HG02885 (cell line): ENCODE measurements at regions not wholly inside any gene's neighbourhood (a gene's known extent, or its start where the extent isn't known, plus 50 kb on each side); places are given as distances from the start of the nearest gene placed in this dataset.

Experiments
- ATAC-seq: cut with Tn5 transposase; IDR thresholded peaks from one replicate; pipeline ENCODE4 v1.9.1; 2021; ENCODE audit warnings: mild to moderate bottlenecking; ENCODE audit not compliant: unreplicated experiment, poor library complexity

DNA sequence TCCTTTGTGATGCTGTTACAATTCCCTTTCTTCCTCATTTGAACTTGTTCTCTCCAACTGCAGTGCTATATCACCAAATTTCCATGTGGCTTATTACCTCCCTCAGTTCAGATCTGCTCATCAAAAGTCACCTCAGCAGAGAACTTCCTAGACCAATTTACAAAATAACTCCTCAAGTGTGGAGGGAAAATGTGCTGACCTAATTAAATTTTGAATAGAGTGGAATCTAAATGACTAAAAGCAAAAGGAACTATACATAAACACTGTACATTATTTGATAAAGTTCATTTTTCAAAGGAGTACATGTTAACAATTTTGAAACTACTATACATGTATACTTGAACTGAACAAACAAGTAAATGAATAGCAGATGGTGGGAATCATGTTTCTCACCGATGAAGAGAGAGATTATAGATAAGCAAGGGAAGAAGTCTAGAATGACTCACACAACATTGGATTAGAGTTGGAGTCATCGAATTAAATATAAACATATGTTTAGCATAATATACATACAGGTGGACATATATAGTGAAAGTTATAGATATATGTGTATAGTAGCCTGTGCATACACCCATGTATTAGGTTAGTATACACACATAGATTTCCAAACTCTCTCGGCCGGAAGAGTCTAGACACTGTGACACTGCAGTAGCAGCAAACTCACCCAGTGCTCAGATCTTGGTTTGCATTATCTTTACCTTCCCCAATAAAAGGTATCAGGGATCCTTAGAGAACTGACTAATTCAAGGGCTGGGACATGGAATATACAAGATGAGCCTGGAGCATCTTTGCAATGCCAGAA lies 318.7 kb downstream of the PCDH18 start:
- ATAC-seq = no peak

DNA sequence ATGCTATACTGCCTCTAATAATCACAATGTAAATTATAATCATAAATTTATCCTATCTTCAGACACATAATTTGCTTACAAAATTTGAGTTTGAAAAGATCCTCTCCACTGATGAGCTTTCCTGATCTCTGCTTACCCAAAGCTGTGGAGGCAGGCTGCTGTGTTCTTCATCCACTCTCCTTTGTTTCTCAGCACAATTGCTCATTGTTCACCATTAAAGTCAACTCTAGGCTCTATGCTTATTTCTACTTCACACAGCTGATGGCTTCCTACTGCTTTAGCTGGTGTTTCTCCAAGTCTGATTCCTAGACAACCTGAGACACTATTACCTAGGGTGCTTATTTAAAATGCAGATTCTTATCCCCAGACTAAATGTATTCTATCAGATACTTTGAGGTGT lies 319.7 kb downstream of the PCDH18 start:
- no peak for ATAC-seq

DNA sequence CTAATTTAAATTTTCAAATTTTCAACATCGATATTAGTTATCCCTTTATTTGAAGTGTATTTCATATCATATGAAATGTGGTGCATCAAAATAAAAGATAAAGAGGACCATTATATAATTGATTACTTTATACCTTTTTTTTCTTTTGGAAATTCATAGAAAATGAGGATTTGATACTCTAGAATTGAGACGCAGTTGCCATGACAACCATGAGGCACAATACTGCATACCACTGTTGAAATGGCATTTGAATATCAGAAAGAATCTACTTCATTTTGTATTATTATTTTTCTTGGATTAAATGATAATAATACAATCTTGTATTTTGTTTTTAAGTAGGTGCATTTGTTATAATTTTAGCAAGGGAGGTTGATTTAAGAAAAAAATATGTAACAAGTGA lies 323.1 kb downstream of the PCDH18 start:
- ATAC-seq = no peak

DNA sequence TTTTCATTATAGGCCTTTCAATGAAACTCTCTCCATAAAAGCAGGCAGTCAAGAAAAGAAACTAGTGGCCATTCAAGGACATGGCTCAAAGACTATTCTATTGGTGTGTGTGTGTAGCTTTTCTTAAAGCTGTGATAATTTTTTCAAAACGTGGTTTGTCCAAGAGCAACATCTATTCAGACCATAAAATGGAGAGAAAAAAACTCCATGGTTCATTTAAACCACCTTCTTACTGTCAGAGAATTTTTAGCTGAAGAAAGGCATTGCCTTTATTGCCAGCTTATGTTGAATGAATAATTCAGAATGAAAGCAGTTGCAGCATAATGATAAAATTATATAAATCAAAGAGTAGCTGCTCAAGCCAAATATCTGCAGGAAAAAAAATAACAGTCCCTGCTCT lies 325.5 kb downstream of the PCDH18 start:
- ATAC-seq = no peak

DNA sequence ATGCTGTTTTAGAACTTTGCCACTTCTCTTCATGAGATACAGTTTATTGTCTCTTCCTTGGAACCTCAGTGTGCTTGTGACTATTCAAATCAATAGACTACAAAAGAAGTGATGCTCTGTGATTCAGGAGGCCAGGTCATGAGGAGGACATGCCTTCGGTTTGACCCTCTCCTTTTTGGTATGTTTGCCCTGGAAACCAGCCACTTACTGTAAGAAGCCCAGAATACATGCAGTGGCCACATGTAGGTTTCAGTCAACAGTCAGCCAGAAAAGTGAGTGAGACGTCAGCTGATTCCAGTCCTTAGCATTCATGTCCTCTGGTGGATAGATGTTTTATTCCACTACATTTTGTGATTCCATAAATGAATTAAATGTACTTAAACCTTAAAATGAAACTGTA lies 328.7 kb downstream of the PCDH18 start:
- no peak for ATAC-seq

DNA sequence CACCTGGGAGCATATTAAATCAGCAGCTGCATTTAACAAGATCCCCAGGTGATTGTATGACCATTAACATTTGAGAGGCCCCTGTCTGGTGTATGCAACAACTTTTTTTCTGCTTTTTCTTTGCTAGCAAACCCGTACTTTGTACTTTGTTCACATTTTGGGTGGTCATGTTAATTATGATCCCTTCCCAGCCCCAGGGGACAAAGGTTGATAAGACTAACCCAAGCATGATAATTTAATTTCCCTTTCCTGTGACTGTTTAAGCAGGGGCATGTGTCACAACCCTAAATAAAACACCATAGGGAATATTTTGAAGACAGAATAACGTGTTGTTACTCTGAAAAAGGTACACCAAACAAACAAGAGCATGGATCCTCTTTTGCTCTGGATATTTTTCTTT lies 332.0 kb downstream of the PCDH18 start:
- no peak for ATAC-seq

DNA sequence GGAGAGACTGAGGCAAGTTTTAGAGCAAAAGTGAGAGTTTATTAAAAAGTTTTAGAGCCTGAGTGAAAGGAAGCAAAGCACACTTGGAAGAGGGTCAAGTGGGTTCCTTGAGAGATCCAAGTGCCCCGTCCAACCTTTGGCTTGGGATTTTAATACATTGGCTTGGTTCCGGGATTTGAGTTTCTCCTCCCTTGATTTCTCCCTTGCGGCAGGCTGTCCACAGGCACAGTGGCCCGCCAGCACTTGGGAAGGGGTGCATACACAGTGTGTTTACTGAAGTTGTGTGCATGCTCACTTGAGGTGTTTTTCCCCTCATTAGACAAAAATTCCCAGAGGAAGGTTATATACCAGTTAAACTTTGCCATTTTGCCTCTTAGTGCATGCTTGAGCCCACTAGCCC lies 333.5 kb downstream of the PCDH18 start:
- no peak for ATAC-seq

DNA sequence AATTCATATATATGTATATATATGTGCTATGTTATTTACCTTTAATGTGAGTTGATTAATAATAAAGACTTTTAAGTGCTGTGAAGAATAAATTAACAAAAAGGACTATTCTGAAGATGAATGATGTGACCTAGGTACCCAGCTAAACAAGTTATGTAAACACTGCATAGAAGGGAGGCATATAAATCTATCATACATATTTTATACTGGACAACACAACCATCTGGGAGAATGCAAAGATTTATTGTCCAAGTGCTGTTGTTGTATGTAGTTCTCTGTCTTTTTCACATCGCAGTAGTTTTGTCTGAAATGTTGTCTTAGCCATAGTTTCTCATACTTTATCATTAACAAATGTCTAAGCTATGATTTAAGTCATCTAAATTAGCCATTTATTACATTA lies 337.6 kb downstream of the PCDH18 start:
- no peak for ATAC-seq

DNA sequence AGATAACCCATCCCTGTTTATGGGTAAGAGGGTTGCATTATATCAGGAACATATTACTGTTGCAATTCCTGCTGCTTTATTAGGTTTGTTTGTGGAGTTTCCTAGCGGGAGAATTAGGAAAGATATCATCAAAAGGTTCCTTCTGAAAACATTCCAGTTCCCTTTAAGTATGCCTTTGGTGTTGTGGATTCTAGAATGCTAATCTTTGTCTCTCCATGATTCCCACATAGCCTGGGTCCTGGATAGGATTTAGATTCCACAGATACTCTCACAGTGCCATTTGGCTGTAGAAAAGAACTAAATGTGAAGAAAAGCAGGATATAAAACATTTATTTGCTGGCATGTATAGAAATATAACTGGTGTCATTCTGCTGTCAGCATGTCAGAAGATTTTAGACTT lies 338.7 kb downstream of the PCDH18 start:
- no peak for ATAC-seq

DNA sequence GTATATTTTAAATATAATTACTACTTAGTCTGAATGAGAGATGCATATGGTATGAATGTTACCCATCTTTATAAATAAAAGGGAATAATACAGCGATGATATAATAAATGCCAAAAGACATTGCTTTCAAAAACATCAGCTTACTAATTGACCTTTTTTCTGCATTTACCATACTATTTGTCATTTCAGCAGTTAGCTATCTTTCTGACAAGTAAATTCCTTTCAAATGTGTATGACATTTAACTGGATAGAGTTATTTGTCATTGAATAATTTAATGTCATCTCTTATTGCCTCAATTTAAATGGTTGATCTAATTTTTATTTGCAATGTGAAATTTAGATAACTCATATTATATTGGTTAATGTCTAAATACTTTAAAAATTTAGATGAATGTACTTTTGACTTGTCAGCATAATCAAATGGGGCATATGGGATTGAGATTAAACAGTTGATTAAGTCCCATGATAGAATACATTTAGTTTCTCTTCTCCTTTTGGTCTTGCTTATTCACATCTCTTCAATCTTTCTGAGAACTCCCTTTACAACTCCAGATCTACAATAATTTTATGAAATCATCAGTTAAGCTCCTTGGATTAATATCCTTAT lies 350.9 kb downstream of the PCDH18 start:
- no peak for ATAC-seq

DNA sequence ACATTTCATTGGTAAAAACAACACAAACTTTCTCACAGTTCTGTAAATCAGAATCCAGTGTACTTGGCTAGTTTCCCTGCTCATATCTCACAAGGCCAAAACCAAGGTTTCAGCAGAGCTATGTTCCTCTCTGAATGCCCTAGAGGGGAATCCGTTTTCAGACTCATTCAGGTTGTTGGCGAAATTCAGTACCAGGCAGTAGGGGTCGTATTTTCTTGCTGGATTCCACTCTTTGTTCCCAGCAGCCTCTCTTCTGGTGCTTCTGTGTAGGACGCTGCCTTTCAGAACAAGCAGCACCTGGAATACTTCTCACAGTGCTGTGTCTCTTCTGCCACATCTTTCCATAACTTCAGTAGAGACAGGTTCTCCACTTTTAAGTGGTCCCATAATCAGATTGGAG lies 351.9 kb downstream of the PCDH18 start:
- ATAC-seq = no peak

DNA sequence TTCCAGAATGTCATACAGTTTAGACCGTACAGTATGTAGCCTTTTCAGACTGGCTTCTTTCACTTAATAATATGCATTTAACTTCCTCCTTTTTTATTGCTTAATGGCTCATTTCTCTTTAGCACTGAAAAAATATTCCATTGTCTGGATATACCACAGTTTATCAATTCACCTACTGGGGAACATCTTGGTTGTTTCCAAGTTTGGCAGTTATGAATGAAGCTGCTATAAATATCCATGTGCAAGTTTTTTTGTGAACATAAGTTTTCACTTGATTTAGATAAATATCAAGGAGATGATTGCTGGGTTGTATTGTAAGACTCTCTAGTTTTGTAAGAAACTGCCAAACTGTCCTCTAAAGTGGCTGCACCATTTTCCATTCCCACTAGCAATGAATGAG lies 375.5 kb downstream of the PCDH18 start:
- ATAC-seq = no peak

DNA sequence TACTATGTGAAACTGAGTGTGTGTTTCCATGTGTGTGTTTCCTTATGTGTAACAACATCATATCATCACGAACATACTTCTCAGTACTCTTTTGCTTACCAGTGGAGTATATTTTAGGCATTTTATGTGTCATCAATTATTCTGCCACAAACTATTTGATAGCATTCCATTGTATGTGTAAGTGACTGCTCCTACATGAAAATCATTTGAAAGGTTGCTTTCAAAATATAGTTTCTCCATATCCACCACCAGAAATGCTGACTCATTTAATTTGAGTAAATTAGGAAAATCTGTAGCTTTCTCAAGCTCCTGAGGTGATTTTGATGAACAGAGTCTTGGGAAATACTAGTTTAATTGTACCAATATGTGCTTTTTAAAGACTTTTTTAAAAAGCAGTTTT lies 376.2 kb downstream of the PCDH18 start:
- no peak for ATAC-seq

DNA sequence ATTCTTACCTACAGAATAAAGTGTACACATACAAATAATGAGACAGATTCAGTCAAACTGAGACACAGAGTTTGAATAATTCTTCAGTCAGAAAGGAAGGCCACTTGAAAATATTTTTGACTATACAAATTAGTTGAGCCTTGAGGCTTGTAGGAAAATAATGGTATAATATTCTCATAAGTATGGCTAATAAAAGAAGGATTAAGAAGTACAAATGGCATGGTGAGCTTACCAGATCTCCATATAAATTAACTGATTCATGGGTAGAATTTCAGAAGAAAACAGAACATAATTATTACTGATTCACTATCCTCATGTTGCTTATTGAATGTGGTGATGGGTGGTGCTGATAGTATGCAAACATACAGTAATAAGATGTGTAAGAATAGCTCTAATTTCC lies 401.1 kb downstream of the PCDH18 start:
- no peak for ATAC-seq

DNA sequence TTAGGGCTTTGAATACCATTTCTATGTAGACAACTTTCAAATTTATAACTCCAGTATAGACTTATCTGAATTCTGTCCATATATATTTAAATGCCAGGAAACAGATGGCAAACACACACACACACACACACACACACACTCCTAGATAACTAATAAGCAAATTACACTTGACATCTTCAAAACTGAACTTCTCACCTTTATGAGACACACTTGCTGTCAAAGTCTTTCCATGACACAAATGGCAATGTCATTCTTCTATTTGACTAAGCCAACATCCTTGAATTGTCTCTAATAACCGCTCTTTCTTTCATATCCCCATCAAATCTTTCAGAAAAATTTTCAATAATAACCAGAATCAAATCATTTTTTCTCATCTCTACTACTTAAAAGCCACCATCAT lies 402.4 kb downstream of the PCDH18 start:
- no peak for ATAC-seq

DNA sequence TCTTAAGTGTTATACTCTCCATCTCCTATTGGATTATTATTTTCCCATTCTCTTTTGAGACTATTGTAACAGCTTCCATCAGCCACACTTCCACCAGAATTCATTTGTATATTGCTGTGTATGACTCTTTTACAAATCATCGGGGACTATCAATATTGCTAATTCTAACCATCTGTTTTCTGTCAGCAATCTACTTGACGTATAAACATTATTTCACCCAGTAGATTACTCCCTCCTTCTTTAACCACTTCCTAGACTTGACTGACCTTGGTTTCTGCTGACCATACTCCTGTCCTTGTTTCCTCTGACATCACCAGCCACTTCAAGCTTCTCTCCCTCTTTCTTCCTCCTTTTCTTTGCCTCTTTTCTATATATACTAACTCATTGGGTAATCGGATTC lies 402.9 kb downstream of the PCDH18 start:
- no peak for ATAC-seq

DNA sequence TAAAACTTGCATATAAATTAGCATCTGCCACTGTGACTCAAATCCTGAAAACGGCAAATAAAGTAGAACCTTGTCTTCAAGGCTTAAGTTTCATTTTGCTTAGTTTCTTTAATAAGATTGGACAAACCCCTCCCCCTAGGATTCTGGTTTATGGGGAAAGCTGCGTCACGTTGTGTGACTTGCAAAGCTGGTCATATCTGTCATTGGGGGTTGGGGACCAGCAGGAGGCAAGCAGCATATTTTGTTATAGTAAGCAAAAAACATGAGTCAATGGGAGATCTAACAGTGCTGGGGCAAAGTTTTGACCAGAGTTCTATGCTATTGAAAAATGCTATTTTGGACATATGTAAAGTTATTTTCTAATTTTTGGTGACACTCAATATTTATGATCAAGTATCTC lies 407.3 kb downstream of the PCDH18 start:
- no peak for ATAC-seq

DNA sequence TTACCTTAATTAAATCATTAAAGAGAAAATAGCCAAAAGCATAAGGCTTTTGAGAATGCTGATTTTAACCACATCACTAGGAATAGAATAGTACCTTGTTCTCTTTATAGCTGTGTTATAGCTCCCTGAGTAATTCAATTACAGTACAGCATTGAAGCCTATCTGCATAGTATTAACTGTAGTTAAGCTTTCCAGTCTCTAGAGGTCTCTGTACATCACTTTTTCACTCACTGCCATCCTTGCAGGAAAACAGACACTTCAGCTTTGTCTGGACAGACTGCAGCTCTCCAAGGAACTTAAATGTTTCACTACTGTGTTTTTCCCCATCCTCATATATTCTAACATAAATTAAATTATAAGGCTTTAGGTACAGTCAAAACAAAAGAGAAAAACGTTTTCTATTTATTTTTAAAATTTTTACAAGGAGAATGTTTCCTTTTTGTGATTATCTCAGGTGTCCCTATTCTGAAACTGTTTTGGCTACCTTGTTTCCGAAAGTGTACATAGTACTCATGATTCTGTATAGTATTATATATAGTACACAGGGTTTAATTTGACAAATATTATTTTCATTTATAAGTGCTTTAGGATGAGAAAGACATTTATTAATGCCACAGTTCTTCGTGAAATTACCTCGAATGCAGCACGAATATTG lies 407.9 kb downstream of the PCDH18 start:
- ATAC-seq = peak; percentile 94

DNA sequence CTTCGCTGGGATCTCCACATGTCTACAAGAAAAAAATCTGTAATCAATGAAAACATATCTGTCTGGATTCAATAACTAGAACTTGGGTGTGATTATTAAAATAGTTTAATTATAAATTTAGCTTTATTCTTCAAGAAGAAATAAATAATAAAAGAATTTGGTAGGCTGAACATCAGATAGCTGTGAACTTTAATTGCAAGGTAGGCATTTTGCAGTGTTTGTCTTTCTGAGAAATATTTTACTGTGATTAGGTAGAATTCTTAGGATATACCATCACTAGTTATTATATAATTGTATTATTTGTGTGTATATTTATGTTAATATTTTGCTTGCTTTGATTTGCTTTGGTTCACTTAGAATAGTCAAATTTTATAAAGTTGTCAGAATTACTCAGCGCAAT lies 409.4 kb downstream of the PCDH18 start:
- ATAC-seq = no peak

DNA sequence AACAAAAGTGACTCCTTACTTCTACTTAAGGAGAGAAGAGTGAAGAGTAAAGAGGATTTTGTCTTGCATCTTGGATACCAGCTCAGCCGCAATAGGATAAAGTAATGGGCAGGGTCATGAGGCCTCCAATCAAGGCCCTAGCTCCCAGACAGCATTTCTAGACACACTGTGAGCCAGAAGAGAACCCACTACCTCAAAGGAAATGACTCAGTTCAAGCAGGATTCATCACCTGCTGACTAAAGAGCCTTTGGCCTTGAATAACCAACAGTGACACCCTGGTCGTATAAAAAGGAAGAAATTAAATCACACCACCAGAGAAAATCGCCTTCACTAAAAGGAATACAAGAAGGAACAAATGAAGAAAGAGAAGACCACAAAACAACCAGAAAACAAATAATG lies 416.1 kb downstream of the PCDH18 start:
- ATAC-seq = no peak

DNA sequence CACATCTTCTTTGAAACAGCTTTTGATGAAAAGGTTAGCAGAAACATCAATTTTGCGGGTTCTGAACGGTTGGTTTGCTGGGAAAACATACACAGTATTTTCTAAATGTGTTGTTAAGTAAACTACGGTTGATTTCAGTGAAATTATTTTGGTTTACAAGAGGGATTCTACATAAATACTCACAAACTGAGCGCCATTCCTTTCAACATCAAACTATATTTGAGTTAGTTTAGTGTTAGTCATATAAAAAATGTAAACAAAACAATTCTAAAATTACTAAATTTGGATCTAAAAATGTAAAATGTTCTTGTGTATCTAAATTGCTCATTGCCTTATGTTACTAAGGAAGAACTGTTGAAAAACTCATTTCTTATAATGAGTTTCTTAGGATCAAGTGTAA lies 425.6 kb downstream of the PCDH18 start:
- no peak for ATAC-seq

DNA sequence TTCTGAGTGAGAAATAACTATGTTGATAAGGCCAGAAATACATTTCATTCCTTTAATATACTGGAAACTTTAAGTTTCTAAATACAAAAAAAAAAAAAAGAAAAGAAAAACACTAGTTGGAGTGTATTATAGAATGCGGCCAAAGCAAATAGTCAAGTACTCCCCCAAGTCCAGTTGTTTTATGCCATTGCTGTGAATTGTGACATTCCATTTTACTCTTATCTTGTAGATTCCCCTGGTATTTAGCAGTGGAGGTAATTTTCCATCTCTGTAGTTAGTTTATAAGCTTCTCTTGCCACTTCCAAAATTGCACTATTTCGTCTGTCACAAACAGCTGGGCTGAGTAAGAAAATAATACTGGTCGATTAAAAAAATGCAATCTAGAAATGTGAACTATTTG lies 426.0 kb downstream of the PCDH18 start:
- no peak for ATAC-seq
